ENCODE measurements at regions not wholly inside any gene's neighbourhood (a gene's known extent, or its start where the extent isn't known, plus 50 kb on each side); places are given as distances from the start of the nearest gene placed in this dataset.

GRCh38 chr4:96154676-96155075, 314.8 kb downstream of the PDHA2 start:
- H3K27ac ChIP-seq: no peak overlapping the region
- 0 out of 2 replicates have a peak, but pooled peaks cover under 1% of the 10 kb centered on the region for H3K27me3 ChIP-seq
- no peaks in the 10 kb centered on the region for H3K4me1 ChIP-seq
- no peak for DNase-seq
- H3K9me3 ChIP-seq (replicated peaks): no peaks in the 10 kb centered on the region
- no peak overlapping the region for H3K4me3 ChIP-seq
- no peaks in the 10 kb centered on the region for H3K36me3 ChIP-seq

- no peak overlapping the region for H3K4me3 ChIP-seq
- H3K36me3 ChIP-seq: no peaks in the 10 kb centered on the region
- no peak for DNase-seq
- H3K9me3 ChIP-seq (replicated peaks): no peaks in the 10 kb centered on the region
- H3K27me3 ChIP-seq: peaks cover 4% of the 10 kb centered on the region; the same call in 1 of the 2 replicates
- H3K4me1 ChIP-seq: peaks cover 16% of the 10 kb centered on the region
- H3K27ac ChIP-seq: no peak overlapping the region
Observed at GRCh38 chr4:96162636-96163035, 322.7 kb downstream of the PDHA2 start.

GRCh38 chr4:96164814-96165351, 325.0 kb downstream of the PDHA2 start:
- Histone ChIP-seq H3K4me1 (peaks cover 16% of the 10 kb centered on the region), H3K9me3 (replicated peaks) (no peaks in the 10 kb centered on the region), H3K27me3 (peaks cover 2% of the 10 kb centered on the region; the same call in 1 of the 2 replicates), H3K27ac (peak overlapping the region; percentile 57), H3K4me3 (no peak overlapping the region), H3K36me3 (no peaks in the 10 kb centered on the region)
- DNase-seq: peak; percentile 28 to 51

- Histone ChIP-seq H3K9me3 (replicated peaks) (no peaks in the 10 kb centered on the region), H3K36me3 (no peaks in the 10 kb centered on the region), H3K27me3 (no peaks in the 10 kb centered on the region), H3K4me3 (no peak overlapping the region), H3K4me1 (peaks cover 16% of the 10 kb centered on the region), H3K27ac (no peak overlapping the region)
- no peak for DNase-seq
Observed at GRCh38 chr4:96166806-96167205, 326.9 kb downstream of the PDHA2 start.

GRCh38 chr4:96170198-96170597, 330.3 kb downstream of the PDHA2 start:
- Histone ChIP-seq H3K27ac (no peak overlapping the region), H3K4me1 (peaks cover 4% of the 10 kb centered on the region), H3K27me3 (no peaks in the 10 kb centered on the region), H3K4me3 (no peak overlapping the region), H3K36me3 (no peaks in the 10 kb centered on the region), H3K9me3 (replicated peaks) (no peaks in the 10 kb centered on the region)
- DNase-seq: peak; percentile 4 to 20

- no peak for DNase-seq
- no peak overlapping the region for H3K27ac ChIP-seq
- H3K4me1 ChIP-seq: no peaks in the 10 kb centered on the region
- no peak overlapping the region for H3K4me3 ChIP-seq
- no peaks in the 10 kb centered on the region for H3K27me3 ChIP-seq
- H3K9me3 ChIP-seq (replicated peaks): no peaks in the 10 kb centered on the region
- no peaks in the 10 kb centered on the region; the same call in 1 of the 2 replicates for H3K36me3 ChIP-seq
Observed at GRCh38 chr4:96173756-96174155, 333.9 kb downstream of the PDHA2 start.

GRCh38 chr4:96175871-96176270, 336.0 kb downstream of the PDHA2 start:
- no peak overlapping the region for H3K27ac ChIP-seq
- no peaks in the 10 kb centered on the region; the same call in 1 of the 2 replicates for H3K36me3 ChIP-seq
- H3K4me3 ChIP-seq: no peak overlapping the region
- no peaks in the 10 kb centered on the region for H3K4me1 ChIP-seq
- no peaks in the 10 kb centered on the region for H3K9me3 ChIP-seq (replicated peaks)
- no peak for DNase-seq
- H3K27me3 ChIP-seq: no peaks in the 10 kb centered on the region

GRCh38 chr4:96183611-96184010, 343.7 kb downstream of the PDHA2 start:
- no peak for DNase-seq
- Histone ChIP-seq H3K9me3 (replicated peaks) (no peaks in the 10 kb centered on the region), H3K4me1 (no peaks in the 10 kb centered on the region), H3K4me3 (no peak overlapping the region), H3K27me3 (no peaks in the 10 kb centered on the region), H3K27ac (no peak overlapping the region), H3K36me3 (no peaks in the 10 kb centered on the region; the same call in 1 of the 2 replicates)

GRCh38 chr4:96186593-96186992, 346.7 kb downstream of the PDHA2 start:
- no peak overlapping the region for H3K4me3 ChIP-seq
- no peak for DNase-seq
- no peaks in the 10 kb centered on the region for H3K9me3 ChIP-seq (replicated peaks)
- H3K4me1 ChIP-seq: no peaks in the 10 kb centered on the region
- H3K36me3 ChIP-seq: no peaks in the 10 kb centered on the region
- H3K27ac ChIP-seq: no peak overlapping the region
- no peaks in the 10 kb centered on the region for H3K27me3 ChIP-seq

GRCh38 chr4:96189761-96190160, 349.9 kb downstream of the PDHA2 start:
- no peaks in the 10 kb centered on the region for H3K4me1 ChIP-seq
- no peak overlapping the region for H3K27ac ChIP-seq
- DNase-seq: no peak
- H3K9me3 ChIP-seq (replicated peaks): no peaks in the 10 kb centered on the region
- H3K27me3 ChIP-seq: no peaks in the 10 kb centered on the region
- no peaks in the 10 kb centered on the region for H3K36me3 ChIP-seq
- H3K4me3 ChIP-seq: no peak overlapping the region

GRCh38 chr4:96193061-96193460, 353.2 kb downstream of the PDHA2 start:
- DNase-seq: no peak
- no peaks in the 10 kb centered on the region for H3K36me3 ChIP-seq
- no peak overlapping the region for H3K27ac ChIP-seq
- no peaks in the 10 kb centered on the region for H3K4me1 ChIP-seq
- H3K27me3 ChIP-seq: no peaks in the 10 kb centered on the region
- no peaks in the 10 kb centered on the region for H3K9me3 ChIP-seq (replicated peaks)
- no peak overlapping the region for H3K4me3 ChIP-seq

- H3K9me3 ChIP-seq (replicated peaks): no peaks in the 10 kb centered on the region
- H3K36me3 ChIP-seq: no peaks in the 10 kb centered on the region
- no peak for DNase-seq
- no peaks in the 10 kb centered on the region for H3K4me1 ChIP-seq
- H3K27me3 ChIP-seq: no peaks in the 10 kb centered on the region
- H3K4me3 ChIP-seq: no peak overlapping the region
- no peak overlapping the region for H3K27ac ChIP-seq
Observed at GRCh38 chr4:96194993-96195392, 355.1 kb downstream of the PDHA2 start.

- no peaks in the 10 kb centered on the region for H3K9me3 ChIP-seq (replicated peaks)
- no peak for DNase-seq
- no peaks in the 10 kb centered on the region for H3K4me1 ChIP-seq
- no peaks in the 10 kb centered on the region for H3K36me3 ChIP-seq
- no peak overlapping the region for H3K4me3 ChIP-seq
- H3K27me3 ChIP-seq: no peaks in the 10 kb centered on the region
- H3K27ac ChIP-seq: no peak overlapping the region
Observed at GRCh38 chr4:96205143-96205936, 365.4 kb downstream of the PDHA2 start.

GRCh38 chr4:96227515-96227914, 387.6 kb downstream of the PDHA2 start:
- no peaks in the 10 kb centered on the region for H3K4me1 ChIP-seq
- no peak for DNase-seq

GRCh38 chr4:96228463-96228862, 388.6 kb downstream of the PDHA2 start:
- no peaks in the 10 kb centered on the region; the same call in 1 of the 2 replicates for H3K27me3 ChIP-seq
- DNase-seq: peak in 1 of 2 experiments; percentile 11
- H3K4me3 ChIP-seq: no peak overlapping the region

More at GRCh38 chr4:96227515-96227914, 387.6 kb downstream of the PDHA2 start:
- H3K36me3 ChIP-seq: no peaks in the 10 kb centered on the region
- H3K4me3 ChIP-seq: no peak overlapping the region
- H3K27ac ChIP-seq: no peak overlapping the region
- no peaks in the 10 kb centered on the region for H3K9me3 ChIP-seq (replicated peaks)
- H3K27me3 ChIP-seq: no peaks in the 10 kb centered on the region; the same call in 1 of the 2 replicates

More at GRCh38 chr4:96228463-96228862, 388.6 kb downstream of the PDHA2 start:
- Histone ChIP-seq H3K9me3 (replicated peaks) (no peaks in the 10 kb centered on the region), H3K27ac (no peak overlapping the region), H3K36me3 (no peaks in the 10 kb centered on the region), H3K4me1 (no peaks in the 10 kb centered on the region)

Measured in SJCRH30 (cell line).